ENCODE measurements at regions not wholly inside any gene's neighbourhood (a gene's known extent, or its start where the extent isn't known, plus 50 kb on each side); places are given as distances from the start of the nearest gene placed in this dataset.

- intact Hi-C loops (cut with DNase I; ENCODE audit: low total_unique reads): no loop called here
- H3K4me1 ChIP-seq: no peaks in the 10 kb centered on the region
- H3K27ac ChIP-seq: no peak overlapping the region
- no peak for TF ChIP-seq CTCF (IDR thresholded peaks at IDR 0.05)
- DNase-seq: no peak
- peaks cover 0 to 6% (median 2%) of the 10 kb centered on the region in 3 donors for H3K9me3 ChIP-seq
- no peak overlapping the region for H3K4me3 ChIP-seq
- no peaks in the 10 kb centered on the region for H3K36me3 ChIP-seq
- peaks cover 0 to 3% of the 10 kb centered on the region in 2 donors for H3K27me3 ChIP-seq
Observed at GRCh38 chr19:33928458-33928950, 131.8 kb downstream of the KCTD15 start.

GRCh38 chr19:33933931-33934330 lies 137.3 kb downstream of the KCTD15 start:
- no peak overlapping the region for H3K4me3 ChIP-seq
- no peak for DNase-seq
- intact Hi-C loops (cut with DNase I; ENCODE audit: low total_unique reads): no loop called here
- no peaks in the 10 kb centered on the region for H3K4me1 ChIP-seq
- no peaks in the 10 kb centered on the region for H3K36me3 ChIP-seq
- peaks cover 0 to 19% (median 14%) of the 10 kb centered on the region in 3 donors for H3K9me3 ChIP-seq
- H3K27ac ChIP-seq: no peak overlapping the region
- TF ChIP-seq CTCF (IDR thresholded peaks at IDR 0.05): no peak
- no peaks in the 10 kb centered on the region for H3K27me3 ChIP-seq

- intact Hi-C loops (cut with DNase I; ENCODE audit: low total_unique reads): no loop called here
- no peak overlapping the region for H3K27ac ChIP-seq
- no peak for DNase-seq
Observed at GRCh38 chr19:33938821-33939220, 142.2 kb downstream of the KCTD15 start.

GRCh38 chr19:33941133-33941532 lies 144.5 kb downstream of the KCTD15 start:
- no peak overlapping the region for H3K4me3 ChIP-seq
- H3K27me3 ChIP-seq: no peaks in the 10 kb centered on the region
- no peak overlapping the region for H3K27ac ChIP-seq
- no peaks in the 10 kb centered on the region for H3K4me1 ChIP-seq
- no peaks in the 10 kb centered on the region for H3K36me3 ChIP-seq
- peak in 1 of 2 donors; percentile 5 for DNase-seq
- intact Hi-C loops (cut with DNase I; ENCODE audit: low total_unique reads): no loop called here
- TF ChIP-seq CTCF (IDR thresholded peaks at IDR 0.05): no peak
- no peaks in the 10 kb centered on the region for H3K9me3 ChIP-seq

More at GRCh38 chr19:33938821-33939220, 142.2 kb downstream of the KCTD15 start:
- H3K9me3 ChIP-seq: peaks cover 0 to 11% (median 9%) of the 10 kb centered on the region in 3 donors
- H3K27me3 ChIP-seq: no peaks in the 10 kb centered on the region
- H3K4me1 ChIP-seq: no peaks in the 10 kb centered on the region
- no peaks in the 10 kb centered on the region for H3K36me3 ChIP-seq
- no peak overlapping the region for H3K4me3 ChIP-seq
- no peak for TF ChIP-seq CTCF (IDR thresholded peaks at IDR 0.05)

GRCh38 chr19:33946535-33947264 lies 150.0 kb downstream of the KCTD15 start:
- Histone ChIP-seq H3K9me3 (no peaks in the 10 kb centered on the region), H3K27ac (no peak overlapping the region), H3K4me1 (no peaks in the 10 kb centered on the region), H3K4me3 (no peak overlapping the region), H3K36me3 (no peaks in the 10 kb centered on the region), H3K27me3 (peaks cover 0 to 5% of the 10 kb centered on the region in 2 donors)
- TF ChIP-seq CTCF (IDR thresholded peaks at IDR 0.05): no peak
- intact Hi-C loops (cut with DNase I; ENCODE audit: low total_unique reads): no loop called here
- peak in 1 of 2 donors; percentile 9 for DNase-seq

All from tibial artery (tissue), 4 donors.